BJ (cell line): ENCODE measurements at regions not wholly inside any gene's neighbourhood (a gene's known extent, or its start where the extent isn't known, plus 50 kb on each side); places are given as distances from the start of the nearest gene placed in this dataset.

Experiments used
- CTCF ChIA-PET: fragments of 350-600 bp; formaldehyde crosslinking; extraction: SDS; loops from one replicate; lab custom pipeline; 2021; ENCODE audit warnings: antibody characterized with exemption, inconsistent platforms; lab: Yijun Ruan, JAX
- POLR2A ChIA-PET: fragments of 300-600 bp; sonication (Branson Sonifier 250); formaldehyde crosslinking; extraction: SDS; loops from one replicate; lab custom pipeline; 2021; ENCODE audit warnings: antibody characterized with exemption; lab: Charles Lee
- DNase-seq: peaks from one replicate; pipeline ENCODE4 v3.0.0-alpha.2; 2011; ENCODE audit warnings: low read depth
- H3K27me3 ChIP-seq: 2 replicates; pipeline ENCODE4 v1.6.0; 2011; ENCODE audit warnings: low read length; ENCODE audit not compliant: control insufficient read depth, insufficient read depth
- H3K36me3 ChIP-seq: 2 replicates; pipeline ENCODE4 v1.5.1; 2011; ENCODE audit warnings: low read length; ENCODE audit not compliant: control insufficient read depth, insufficient read depth
- H3K4me3 ChIP-seq: 2 replicates; pipeline ENCODE4 v1.5.1; 2011; ENCODE audit warnings: low read depth, mild to moderate bottlenecking, control low read depth, low read length
- CTCF ChIP-seq: IDR thresholded peaks from 2 replicates; pipeline ENCODE4 v1.5.1; 2011; ENCODE audit warnings: low read depth, mild to moderate bottlenecking, control low read depth, inconsistent platforms, low read length, moderate library complexity; ENCODE audit not compliant: insufficient read depth

GRCh38 chr4:96126227-96126626 lies 286.3 kb downstream of the PDHA2 start:
- ChIA-PET CTCF (no interaction called here), POLR2A (no interaction called here)
- no peaks in the 10 kb centered on the region for H3K27me3 ChIP-seq
- H3K4me3 ChIP-seq = no peak overlapping the region
- no peaks in the 10 kb centered on the region for H3K36me3 ChIP-seq
- DNase-seq = no peak
- TF ChIP-seq CTCF = no peak

- CTCF ChIA-PET = no interaction called here
- no peak for DNase-seq
Measured at GRCh38 chr4:96131186-96131585, 291.3 kb downstream of the PDHA2 start.

GRCh38 chr4:96134806-96135205 lies 294.9 kb downstream of the PDHA2 start:
- H3K27me3 ChIP-seq = no peaks in the 10 kb centered on the region
- POLR2A ChIA-PET = no interaction called here
- CTCF ChIA-PET = no interaction called here

More at GRCh38 chr4:96131186-96131585, 291.3 kb downstream of the PDHA2 start:
- POLR2A ChIA-PET = no interaction called here
- no peaks in the 10 kb centered on the region for H3K36me3 ChIP-seq
- no peaks in the 10 kb centered on the region for H3K27me3 ChIP-seq
- H3K4me3 ChIP-seq = no peak overlapping the region
- no peak for TF ChIP-seq CTCF

GRCh38 chr4:96136056-96136455 lies 296.2 kb downstream of the PDHA2 start:
- no peak for TF ChIP-seq CTCF
- H3K4me3 ChIP-seq = no peak overlapping the region
- DNase-seq = no peak
- ChIA-PET CTCF (no interaction called here), POLR2A (no interaction called here)
- no peaks in the 10 kb centered on the region for H3K27me3 ChIP-seq
- no peaks in the 10 kb centered on the region for H3K36me3 ChIP-seq

More at GRCh38 chr4:96134806-96135205, 294.9 kb downstream of the PDHA2 start:
- no peak for TF ChIP-seq CTCF
- Histone ChIP-seq H3K36me3 (no peaks in the 10 kb centered on the region), H3K4me3 (no peak overlapping the region)
- no peak for DNase-seq

GRCh38 chr4:96139251-96139929 lies 299.5 kb downstream of the PDHA2 start:
- Histone ChIP-seq H3K27me3 (no peaks in the 10 kb centered on the region), H3K36me3 (no peaks in the 10 kb centered on the region), H3K4me3 (no peak overlapping the region)
- DNase-seq = no peak
- CTCF ChIA-PET = interaction anchor here (0.7 kb wide), 1 partner anchor 112 kb away, joined by 4 read pairs; no protein-coding TSS in a partner anchor
- POLR2A ChIA-PET = no interaction called here
- TF ChIP-seq CTCF = no peak
